ENCODE measurements at regions not wholly inside any gene's neighbourhood (a gene's known extent, or its start where the extent isn't known, plus 50 kb on each side); places are given as distances from the start of the nearest gene placed in this dataset.

GRCh38 chr9:14441115-14441514 is 127.2 kb upstream of the NFIB start:
- TF ChIP-seq EZH2phosphoT487 (IDR thresholded peaks at IDR 0.05; ENCODE audit: borderline replicate concordance, low read length) (no peak), CTCF (conservative IDR thresholded peaks at IDR 0.05; ENCODE audit: low read depth, low read length) (no peak), EZH2 (IDR thresholded peaks at IDR 0.05; ENCODE audit: low read length, unreplicated experiment) (no peak)
- H3K36me3 ChIP-seq (ENCODE audit: low read depth, low read length), result no peaks in the 10 kb centered on the region
- H3K9me3 ChIP-seq (ENCODE audit: low read length), result no peaks in the 10 kb centered on the region
- intact Hi-C loops (cut with micrococcal nuclease), result no loop called here
- H3K4me3 ChIP-seq (ENCODE audit: low read length), result no peak overlapping the region
- no peaks in the 10 kb centered on the region for H3F3A ChIP-seq (ENCODE audit: low read length, unreplicated experiment)
- H3K9ac ChIP-seq (ENCODE audit: low read length), result no peak overlapping the region
- H3K4me2 ChIP-seq (ENCODE audit: low read length), result no peak overlapping the region
- no TSS peak for BruUV-seq (replicated peaks)
- ChIA-PET POLR2A (ENCODE audit: unreplicated experiment) (no interaction called here), CTCF (no interaction called here)
- no peak overlapping the region for H3K27ac ChIP-seq (ENCODE audit: low read length)
- H3K27me3 ChIP-seq (ENCODE audit: low read length), result no peaks in the 10 kb centered on the region
- no peak for ATAC-seq
- no peaks in the 10 kb centered on the region for H3K9me2 ChIP-seq (replicated peaks; ENCODE audit: low read length)
- H4K20me1 ChIP-seq (ENCODE audit: low read length), result no peaks in the 10 kb centered on the region
- no peaks in the 10 kb centered on the region for H3K79me2 ChIP-seq (ENCODE audit: low read length)
- no peaks in the 10 kb centered on the region for H3K4me1 ChIP-seq (ENCODE audit: insufficient read depth, low read length)
- H2AFZ ChIP-seq (ENCODE audit: low read length), result no peak overlapping the region
- DNase-seq, result no peak

- H3K79me2 ChIP-seq (ENCODE audit: low read length), result no peaks in the 10 kb centered on the region
- BruUV-seq (replicated peaks), result no TSS peak
- intact Hi-C loops (cut with micrococcal nuclease), result no loop called here
- no peaks in the 10 kb centered on the region for H3K36me3 ChIP-seq (ENCODE audit: low read depth, low read length)
- no peaks in the 10 kb centered on the region for H4K20me1 ChIP-seq (ENCODE audit: low read length)
- H3K9ac ChIP-seq (ENCODE audit: low read length), result no peak overlapping the region
- no peak for TF ChIP-seq EZH2 (IDR thresholded peaks at IDR 0.05; ENCODE audit: low read length, unreplicated experiment)
- no peak for TF ChIP-seq EZH2phosphoT487 (IDR thresholded peaks at IDR 0.05; ENCODE audit: borderline replicate concordance, low read length)
- no peak for TF ChIP-seq CTCF (conservative IDR thresholded peaks at IDR 0.05; ENCODE audit: low read depth, low read length)
- no peak overlapping the region for H3K4me3 ChIP-seq (ENCODE audit: low read length)
- no peaks in the 10 kb centered on the region for H3F3A ChIP-seq (ENCODE audit: low read length, unreplicated experiment)
- no peak for DNase-seq
- no peak overlapping the region for H2AFZ ChIP-seq (ENCODE audit: low read length)
- no peaks in the 10 kb centered on the region for H3K4me1 ChIP-seq (ENCODE audit: insufficient read depth, low read length)
- no peaks in the 10 kb centered on the region for H3K9me3 ChIP-seq (ENCODE audit: low read length)
- H3K4me2 ChIP-seq (ENCODE audit: low read length), result no peak overlapping the region
- no peaks in the 10 kb centered on the region for H3K9me2 ChIP-seq (replicated peaks; ENCODE audit: low read length)
- H3K27ac ChIP-seq (ENCODE audit: low read length), result no peak overlapping the region
- ChIA-PET CTCF (no interaction called here), POLR2A (ENCODE audit: unreplicated experiment) (no interaction called here)
- H3K27me3 ChIP-seq (ENCODE audit: low read length), result no peaks in the 10 kb centered on the region
- ATAC-seq, result no peak
Observed at GRCh38 chr9:14440062-14440461, 126.1 kb upstream of the NFIB start.

- ChIA-PET POLR2A (ENCODE audit: unreplicated experiment) (no interaction called here), CTCF (no interaction called here)
- Histone ChIP-seq H3K9me2 (replicated peaks; ENCODE audit: low read length) (no peaks in the 10 kb centered on the region), H3K4me2 (ENCODE audit: low read length) (no peak overlapping the region), H3K9me3 (ENCODE audit: low read length) (no peaks in the 10 kb centered on the region), H2AFZ (ENCODE audit: low read length) (no peak overlapping the region), H3K4me3 (ENCODE audit: low read length) (no peak overlapping the region), H3K27me3 (ENCODE audit: low read length) (no peaks in the 10 kb centered on the region), H4K20me1 (ENCODE audit: low read length) (no peaks in the 10 kb centered on the region), H3F3A (ENCODE audit: low read length, unreplicated experiment) (no peaks in the 10 kb centered on the region), H3K27ac (ENCODE audit: low read length) (no peak overlapping the region), H3K4me1 (ENCODE audit: insufficient read depth, low read length) (no peaks in the 10 kb centered on the region), H3K79me2 (ENCODE audit: low read length) (no peaks in the 10 kb centered on the region), H3K9ac (ENCODE audit: low read length) (no peak overlapping the region), H3K36me3 (ENCODE audit: low read depth, low read length) (no peaks in the 10 kb centered on the region)
- TF ChIP-seq EZH2 (IDR thresholded peaks at IDR 0.05; ENCODE audit: low read length, unreplicated experiment), result no peak
- TF ChIP-seq EZH2phosphoT487 (IDR thresholded peaks at IDR 0.05; ENCODE audit: borderline replicate concordance, low read length), result no peak
- TF ChIP-seq CTCF (conservative IDR thresholded peaks at IDR 0.05; ENCODE audit: low read depth, low read length), result no peak
- ATAC-seq (no peak), DNase-seq (no peak)
- no TSS peak for BruUV-seq (replicated peaks)
- intact Hi-C loops (cut with micrococcal nuclease), result loop anchor here (10.0 kb wide), 1 partner anchor 1345 kb away; no protein-coding TSS in a partner anchor
Observed at GRCh38 chr9:14439555-14439954, 125.6 kb upstream of the NFIB start.

All from PC-3 (cell line).